DOHH2 (cell line): ENCODE measurements at regions not wholly inside any gene's neighbourhood (a gene's known extent, or its start where the extent isn't known, plus 50 kb on each side); places are given as distances from the start of the nearest gene placed in this dataset.

Source experiments
- EZH2phosphoT487 ChIP-seq: fragments of 200-600 bp; sonication (generic); IDR thresholded peaks from 2 replicates; pipeline ENCODE4 v1.6.1; 2017; ENCODE audit warnings: borderline replicate concordance, mild to moderate bottlenecking, antibody characterized with exemption, low read length, moderate library complexity, mixed read lengths
- TF ChIP-seq, protein P1 (sequence below): fragments of 200-600 bp; sonication (generic); IDR thresholded peaks from one replicate; pipeline ENCODE4 v1.5.1; 2014; ENCODE audit warnings: antibody characterized with exemption, mild to moderate bottlenecking, low read depth, low read length; ENCODE audit not compliant: poor library complexity, severe bottlenecking

DNA sequence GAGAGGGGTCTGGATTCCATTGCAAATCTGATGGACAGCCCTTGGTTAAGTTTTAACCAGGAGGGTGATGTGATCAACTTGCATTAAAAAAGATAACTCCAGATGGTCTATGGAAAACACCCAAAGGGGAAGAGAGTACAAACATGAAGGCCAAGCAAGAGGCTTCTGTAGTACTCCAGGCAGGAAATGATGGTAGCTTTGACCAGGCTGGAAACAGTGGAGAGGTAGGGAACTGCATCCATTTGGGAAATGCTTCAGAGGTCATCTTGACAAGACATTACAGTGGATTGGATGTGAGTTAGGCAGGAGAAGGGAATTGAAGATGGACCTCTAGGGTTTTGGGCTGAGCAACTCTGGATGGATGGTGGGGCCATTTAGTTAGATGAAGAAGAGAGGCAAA lies 391.1 kb downstream of the IPO8 start:
- TF ChIP-seq, protein P1, sequence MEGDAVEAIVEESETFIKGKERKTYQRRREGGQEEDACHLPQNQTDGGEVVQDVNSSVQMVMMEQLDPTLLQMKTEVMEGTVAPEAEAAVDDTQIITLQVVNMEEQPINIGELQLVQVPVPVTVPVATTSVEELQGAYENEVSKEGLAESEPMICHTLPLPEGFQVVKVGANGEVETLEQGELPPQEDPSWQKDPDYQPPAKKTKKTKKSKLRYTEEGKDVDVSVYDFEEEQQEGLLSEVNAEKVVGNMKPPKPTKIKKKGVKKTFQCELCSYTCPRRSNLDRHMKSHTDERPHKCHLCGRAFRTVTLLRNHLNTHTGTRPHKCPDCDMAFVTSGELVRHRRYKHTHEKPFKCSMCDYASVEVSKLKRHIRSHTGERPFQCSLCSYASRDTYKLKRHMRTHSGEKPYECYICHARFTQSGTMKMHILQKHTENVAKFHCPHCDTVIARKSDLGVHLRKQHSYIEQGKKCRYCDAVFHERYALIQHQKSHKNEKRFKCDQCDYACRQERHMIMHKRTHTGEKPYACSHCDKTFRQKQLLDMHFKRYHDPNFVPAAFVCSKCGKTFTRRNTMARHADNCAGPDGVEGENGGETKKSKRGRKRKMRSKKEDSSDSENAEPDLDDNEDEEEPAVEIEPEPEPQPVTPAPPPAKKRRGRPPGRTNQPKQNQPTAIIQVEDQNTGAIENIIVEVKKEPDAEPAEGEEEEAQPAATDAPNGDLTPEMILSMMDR, result no peak
- TF ChIP-seq EZH2phosphoT487, result no peak
